ENCODE measurements at regions not wholly inside any gene's neighbourhood (a gene's known extent, or its start where the extent isn't known, plus 50 kb on each side); places are given as distances from the start of the nearest gene placed in this dataset.

DNA sequence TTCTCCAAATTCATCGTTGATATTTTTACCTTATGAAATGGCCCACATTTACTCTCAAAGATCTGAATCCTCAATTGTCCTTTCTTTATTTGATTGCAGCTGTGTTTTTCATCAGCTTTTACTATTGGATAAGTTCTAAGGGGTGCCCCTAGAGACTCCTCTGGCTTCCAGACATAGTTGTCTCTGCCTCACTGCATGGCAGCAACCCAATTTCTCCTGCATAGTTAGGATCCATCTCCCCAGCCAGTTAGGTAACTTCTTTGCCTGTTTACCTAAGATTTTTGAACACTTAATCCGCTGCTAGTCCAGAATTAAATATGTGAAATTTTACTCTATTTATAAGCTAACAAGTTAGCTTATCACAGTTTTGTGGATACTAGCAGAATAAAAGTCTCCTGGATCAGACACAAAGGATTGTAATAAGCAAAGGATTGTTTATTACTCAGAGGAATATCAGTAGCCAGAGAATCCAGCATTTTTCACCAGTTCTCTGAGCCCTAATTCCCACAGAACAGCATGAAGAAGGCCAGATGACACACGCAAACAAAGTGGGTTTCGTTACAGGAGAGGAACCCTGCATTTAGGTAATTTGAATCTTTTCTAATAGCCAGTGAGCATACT is 101.1 kb downstream of the BBS10 start:
- TF ChIP-seq NFIC (IDR thresholded peaks at IDR 0.05; ENCODE audit: low read length) (no peak), U2AF2 (IDR thresholded peaks at IDR 0.05; ENCODE audit: low read depth, low read length) (no peak), BHLHE40 (IDR thresholded peaks at IDR 0.05; ENCODE audit: low read length) (no peak), GABPB1 (CRISPR knock-in tag; IDR thresholded peaks at IDR 0.05) (no peak)
- TF ChIP-seq, protein P1, sequence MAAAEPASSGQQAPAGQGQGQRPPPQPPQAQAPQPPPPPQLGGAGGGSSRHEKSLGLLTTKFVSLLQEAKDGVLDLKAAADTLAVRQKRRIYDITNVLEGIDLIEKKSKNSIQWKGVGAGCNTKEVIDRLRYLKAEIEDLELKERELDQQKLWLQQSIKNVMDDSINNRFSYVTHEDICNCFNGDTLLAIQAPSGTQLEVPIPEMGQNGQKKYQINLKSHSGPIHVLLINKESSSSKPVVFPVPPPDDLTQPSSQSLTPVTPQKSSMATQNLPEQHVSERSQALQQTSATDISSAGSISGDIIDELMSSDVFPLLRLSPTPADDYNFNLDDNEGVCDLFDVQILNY (CRISPR knock-in tag; conservative IDR thresholded peaks at IDR 0.05) = no peak
- TF ChIP-seq, protein P2, sequence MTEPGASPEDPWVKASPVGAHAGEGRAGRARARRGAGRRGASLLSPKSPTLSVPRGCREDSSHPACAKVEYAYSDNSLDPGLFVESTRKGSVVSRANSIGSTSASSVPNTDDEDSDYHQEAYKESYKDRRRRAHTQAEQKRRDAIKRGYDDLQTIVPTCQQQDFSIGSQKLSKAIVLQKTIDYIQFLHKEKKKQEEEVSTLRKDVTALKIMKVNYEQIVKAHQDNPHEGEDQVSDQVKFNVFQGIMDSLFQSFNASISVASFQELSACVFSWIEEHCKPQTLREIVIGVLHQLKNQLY (CRISPR knock-in tag; IDR thresholded peaks at IDR 0.05) = no peak
